Middle frontal gyrus (tissue), 1 donor: ENCODE measurements at regions not wholly inside any gene's neighbourhood (a gene's known extent, or its start where the extent isn't known, plus 50 kb on each side); places are given as distances from the start of the nearest gene placed in this dataset.

Experiments
- DNase-seq: peaks from one replicate; pipeline ENCODE4 v3.0.0-alpha.2; 2015; ENCODE audit warnings: low spot score; ENCODE audit errors: extremely low spot score

DNA sequence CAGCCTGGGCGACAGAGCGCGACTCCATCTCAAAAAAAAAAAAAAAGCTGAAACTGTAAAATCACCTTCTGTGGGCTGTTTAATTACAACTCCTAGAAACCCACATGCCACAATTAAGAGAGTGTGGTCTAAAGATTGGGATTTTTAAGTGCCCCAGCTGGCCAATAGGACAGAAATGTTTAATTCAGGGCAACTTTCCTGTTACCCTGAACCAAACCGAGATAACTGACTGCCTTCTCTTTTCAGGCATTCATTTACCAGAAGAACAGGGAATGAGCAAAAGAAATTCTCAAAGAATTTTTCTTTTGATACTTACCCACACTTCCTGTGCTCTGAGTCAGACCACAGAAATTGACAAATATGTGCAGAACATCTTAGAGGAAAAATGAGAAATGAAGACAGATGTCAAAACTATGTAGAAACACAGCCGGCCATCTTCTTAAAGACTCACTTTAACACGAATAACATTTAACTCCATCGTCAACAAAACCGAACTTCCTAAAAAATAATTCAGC, 221.3 kb upstream of the DAPK1 start:
- no peak for DNase-seq

DNA sequence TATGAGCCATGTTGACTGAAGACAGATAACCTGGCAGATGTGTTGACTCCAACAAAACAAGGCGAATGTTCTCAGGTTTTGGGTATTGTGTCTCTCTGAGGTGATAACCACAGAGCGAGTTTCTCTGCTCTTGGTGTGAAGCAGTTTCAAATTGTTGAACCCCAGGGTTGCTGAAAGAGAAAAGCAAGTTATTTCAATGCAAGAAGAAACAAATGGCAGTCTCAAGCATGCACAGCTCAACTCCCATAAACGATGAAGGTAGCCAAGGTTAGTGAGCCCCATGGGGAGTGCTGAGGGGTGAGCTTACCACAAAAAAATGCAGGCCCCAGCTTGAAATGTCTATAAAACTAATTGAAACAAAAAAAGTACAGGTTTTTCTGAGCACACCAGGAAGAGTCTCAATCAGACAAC, 220.8 kb upstream of the DAPK1 start:
- no peak for DNase-seq

DNA sequence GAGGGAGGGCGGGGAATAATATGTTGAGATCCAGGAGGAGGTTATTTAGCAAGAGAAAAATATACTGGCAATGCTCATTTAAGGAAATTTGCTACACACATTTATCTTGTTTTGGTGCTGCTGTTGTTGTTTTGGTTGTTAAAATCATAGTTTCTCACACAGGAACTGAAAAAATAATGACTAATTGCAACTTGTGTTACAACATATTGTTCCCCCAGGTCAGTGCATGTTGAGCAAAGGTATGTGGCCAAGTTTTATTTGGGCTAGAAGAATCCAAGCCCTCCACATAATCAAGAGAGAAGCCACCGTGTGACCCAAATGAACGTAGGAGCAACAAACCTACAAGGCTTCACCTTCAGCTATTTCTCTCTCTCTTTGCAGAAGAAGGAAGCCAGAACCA, 220.3 kb upstream of the DAPK1 start:
- DNase-seq = no peak

GRCh38 chr9:87278971-87279733, 218.5 kb upstream of the DAPK1 start:
- DNase-seq = no peak

DNA sequence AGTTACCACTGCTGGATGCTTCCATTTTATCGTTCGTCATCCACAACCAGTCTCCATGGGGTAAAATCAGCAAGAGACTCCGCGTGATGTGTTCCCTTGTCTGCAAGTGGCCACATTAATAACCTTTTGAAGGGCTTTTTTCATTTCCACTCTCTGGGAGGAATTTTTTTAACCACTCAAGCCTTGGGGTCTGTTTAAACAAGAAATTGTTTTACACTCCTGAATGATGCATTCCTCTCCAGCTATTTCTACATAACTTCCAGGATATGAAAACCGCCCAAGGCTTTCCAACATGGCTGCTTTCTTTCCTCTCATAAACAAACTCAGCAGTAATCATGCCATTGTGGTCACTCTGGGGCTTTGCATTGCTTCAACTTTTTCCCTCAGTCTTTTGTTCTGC, 217.2 kb upstream of the DAPK1 start:
- DNase-seq = no peak

DNA sequence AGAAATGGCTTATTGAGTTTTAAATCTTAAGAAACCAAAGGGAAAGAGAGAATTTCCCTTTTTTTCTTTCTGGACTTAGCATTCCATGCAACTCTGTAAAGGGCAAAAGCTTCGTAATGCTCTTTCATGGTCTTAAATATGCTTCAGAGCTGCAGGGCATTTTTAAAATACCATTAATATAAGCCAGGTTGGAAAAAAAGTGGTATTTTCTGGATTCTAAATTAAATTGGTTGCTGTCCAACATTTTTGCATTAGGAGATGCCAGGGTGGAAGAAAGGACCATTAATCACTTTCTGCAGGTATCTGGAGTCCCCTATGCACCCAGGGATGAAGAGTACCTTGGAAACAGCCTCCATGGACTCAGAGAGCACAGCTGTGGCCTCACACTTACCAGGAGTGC, 215.1 kb upstream of the DAPK1 start:
- no peak for DNase-seq

- no peak for DNase-seq
Observed at GRCh38 chr9:87283585-87283984, 214.1 kb upstream of the DAPK1 start.

- no peak for DNase-seq
Observed at GRCh38 chr9:87285183-87285850, 212.3 kb upstream of the DAPK1 start.

DNA sequence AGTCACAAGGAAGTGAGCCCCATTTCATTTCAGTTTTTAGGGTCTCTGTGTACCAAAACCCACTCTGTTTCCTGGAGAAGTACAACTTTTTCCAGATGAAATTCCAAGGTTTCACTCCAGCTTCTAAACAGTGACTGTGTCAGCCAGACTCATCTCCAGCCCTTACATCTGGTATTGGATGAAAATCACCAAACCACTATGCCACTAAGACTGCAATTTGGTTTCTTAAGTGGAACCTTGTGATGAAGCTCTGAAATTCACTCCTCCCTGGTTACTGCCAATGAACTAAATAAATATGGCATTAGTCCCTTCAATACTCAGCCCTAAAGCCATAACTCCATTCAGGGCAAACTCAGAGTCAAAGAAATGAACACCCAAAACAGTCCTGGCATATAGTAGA, 211.2 kb upstream of the DAPK1 start:
- no peak for DNase-seq

DNA sequence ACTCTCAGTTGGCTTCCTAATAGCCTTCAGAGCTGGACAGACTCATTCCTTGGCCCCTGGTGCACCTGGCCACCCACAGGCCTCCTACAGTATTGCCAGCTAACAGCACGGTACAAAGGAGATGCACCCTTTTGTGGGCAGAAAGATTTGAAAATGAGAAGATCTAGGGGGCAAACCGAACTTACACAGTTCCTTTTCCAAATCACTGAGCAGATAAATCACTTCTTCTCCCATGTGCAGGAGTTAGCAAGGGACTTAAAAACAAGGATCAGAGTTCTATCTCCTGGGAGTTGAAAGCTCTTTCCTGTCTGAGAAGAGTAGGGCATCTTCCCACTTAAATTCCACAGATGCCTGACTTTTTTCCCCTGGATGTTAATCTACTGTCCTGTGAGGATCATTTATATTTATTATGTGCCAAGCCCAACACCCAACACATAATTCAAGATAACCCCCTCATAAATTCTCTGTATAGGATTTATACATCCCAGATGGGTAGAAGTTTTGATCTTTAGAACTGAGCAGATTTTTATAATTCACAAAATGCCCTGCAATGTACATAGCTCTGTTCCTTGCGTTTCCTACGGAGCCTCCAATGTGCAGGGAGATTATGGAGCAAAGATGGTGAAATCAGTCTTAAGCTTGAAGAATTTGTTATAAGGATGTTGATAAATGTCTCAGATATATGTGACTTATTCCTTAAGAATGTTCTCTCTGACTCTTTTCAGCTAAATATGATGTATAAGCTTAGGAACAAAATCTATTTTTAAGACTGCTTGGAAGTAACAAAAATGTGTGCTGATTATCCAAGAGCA, 207.2 kb upstream of the DAPK1 start:
- no peak for DNase-seq

DNA sequence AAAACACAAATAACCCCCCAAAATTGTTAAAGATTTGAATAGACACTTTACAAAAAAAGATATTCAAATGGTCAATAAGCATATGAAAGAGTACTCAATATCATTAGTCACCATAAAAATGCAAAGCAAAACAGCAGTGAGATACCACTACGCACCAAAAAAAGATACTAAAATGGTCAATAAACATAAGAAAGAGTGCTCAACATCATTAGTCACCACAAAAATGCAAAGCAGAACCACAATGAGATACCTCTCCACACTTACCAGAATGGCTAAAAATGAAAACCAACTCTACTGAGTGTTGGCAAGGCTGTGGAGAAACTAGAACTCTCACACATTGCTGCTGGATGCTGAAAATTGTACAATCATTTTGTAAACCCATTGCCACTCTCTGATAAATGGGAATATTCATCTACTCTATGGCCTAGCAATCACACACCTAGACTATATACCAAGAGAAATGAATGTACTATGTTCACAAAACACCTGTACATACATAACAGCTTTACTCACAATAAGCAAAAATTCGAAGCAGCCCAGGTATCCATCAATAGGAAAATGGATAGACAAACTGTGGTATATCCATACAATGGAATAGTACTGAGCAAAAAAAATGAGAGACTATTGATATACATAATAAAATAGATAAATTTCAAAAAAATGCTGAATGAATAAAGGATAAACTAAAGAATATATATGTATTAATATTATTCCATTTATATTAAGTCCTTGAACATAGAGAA, 205.0 kb upstream of the DAPK1 start:
- DNase-seq = no peak

DNA sequence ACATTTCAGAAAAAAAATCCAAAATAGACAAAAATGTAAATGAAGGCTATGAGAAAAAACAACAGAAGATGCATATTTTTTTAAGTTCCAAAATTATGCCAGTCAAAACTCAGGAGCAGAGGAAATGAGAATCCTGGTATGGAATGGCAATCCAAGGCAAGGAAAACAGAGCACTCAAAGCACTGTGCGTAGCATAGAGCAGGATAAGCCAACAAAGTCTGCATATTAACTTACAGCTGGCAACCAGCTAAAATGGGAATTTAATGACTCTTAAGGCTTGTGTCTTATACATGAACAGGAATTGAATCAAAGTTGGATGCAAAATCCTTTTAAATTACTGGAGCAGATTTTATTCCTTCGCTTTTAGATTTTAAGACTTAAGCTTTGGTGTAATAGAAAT, 203.5 kb upstream of the DAPK1 start:
- DNase-seq = no peak

- DNase-seq = no peak
Observed at GRCh38 chr9:87300915-87301314, 196.8 kb upstream of the DAPK1 start.

GRCh38 chr9:87301371-87301770, 196.3 kb upstream of the DAPK1 start:
- DNase-seq = no peak

GRCh38 chr9:87305151-87305550, 192.5 kb upstream of the DAPK1 start:
- no peak for DNase-seq

- no peak for DNase-seq
Observed at GRCh38 chr9:87306006-87306405, 191.7 kb upstream of the DAPK1 start.

DNA sequence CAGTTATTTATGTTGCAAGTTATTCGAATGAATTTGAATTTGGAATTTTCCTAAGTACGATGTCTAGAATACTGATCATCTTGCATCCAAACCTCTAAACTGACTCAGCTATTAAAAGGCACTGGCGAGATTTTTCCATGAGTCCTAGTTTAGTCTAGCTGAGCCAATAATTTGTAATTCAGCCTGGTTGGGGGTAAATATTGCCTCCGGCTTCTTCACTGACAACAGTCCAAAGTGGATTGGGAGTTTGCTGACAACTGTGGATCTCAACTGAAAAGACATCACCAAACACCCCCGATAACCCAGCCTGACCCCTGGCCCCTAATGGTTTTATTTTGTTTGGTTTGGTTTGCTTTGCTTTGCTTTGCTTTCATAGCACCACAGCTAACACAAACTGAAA, 189.8 kb upstream of the DAPK1 start:
- DNase-seq = no peak

DNA sequence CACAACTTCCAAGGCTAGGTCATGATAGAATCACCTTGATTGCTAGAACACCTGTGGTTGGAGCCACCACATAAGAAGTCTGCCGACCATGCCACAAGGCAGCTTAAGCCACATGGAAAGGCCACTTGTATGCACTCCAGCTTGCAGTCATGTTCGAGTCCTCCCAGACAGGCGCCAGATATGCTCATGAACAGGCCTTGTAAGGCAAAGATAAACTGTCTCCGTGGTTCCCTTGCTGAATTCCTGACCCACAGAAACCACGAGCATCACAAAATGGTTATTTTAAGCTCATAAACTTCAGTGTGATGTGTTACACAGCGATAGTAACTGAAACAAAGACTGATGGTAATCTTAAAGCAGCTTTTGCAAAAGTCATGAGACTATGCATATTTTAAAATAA, 188.4 kb upstream of the DAPK1 start:
- DNase-seq = no peak

- DNase-seq = no peak
Observed at GRCh38 chr9:87310827-87311523, 186.7 kb upstream of the DAPK1 start.

GRCh38 chr9:87319656-87320055, 178.0 kb upstream of the DAPK1 start:
- no peak for DNase-seq
